Breast epithelium (tissue), 4 donors: ENCODE measurements at regions not wholly inside any gene's neighbourhood (a gene's known extent, or its start where the extent isn't known, plus 50 kb on each side); places are given as distances from the start of the nearest gene placed in this dataset.

Experiments used
- DNase-seq, 2 donors: peaks; one replicate each; pipeline ENCODE4 v3.0.0-alpha.2; 2019; ENCODE audit warnings: low spot score in 2 of 2
- H3K27ac ChIP-seq, 2 donors: fragments of 200-600 bp; sonication (generic) in 1 of 2; one replicate each; pipeline ENCODE4 v1.5.1; 2016 to 2019; ENCODE audit warnings: mild to moderate bottlenecking in 1 of 2
- H3K27me3 ChIP-seq, 2 donors: fragments of 200-600 bp; sonication (generic) in 1 of 2; one replicate each; pipeline versions ENCODE4 v1.5.1 to v1.6.0; 2017 to 2019; ENCODE audit warnings: control low read depth in 1 of 2, mild to moderate bottlenecking in 1 of 2
- H3K36me3 ChIP-seq: fragments of 200-600 bp; one replicate; pipeline ENCODE4 v1.5.1; 2019
- H3K4me1 ChIP-seq, 2 donors: fragments of 200-600 bp; sonication (generic); one replicate each; pipeline ENCODE4 v1.5.1; 2016 to 2019; ENCODE audit warnings: control low read depth in 1 of 2
- H3K4me3 ChIP-seq, 3 donors: fragments of 200-600 bp; sonication (generic); 1 replicate in 2 of 3; 2 replicates in 1 of 3; pipeline ENCODE4 v1.5.1; 2016 to 2019; ENCODE audit warnings: mild to moderate bottlenecking in 3 of 3, moderate library complexity in 2 of 3
- H3K9me3 ChIP-seq, 2 donors: fragments of 200-600 bp; sonication (generic) in 1 of 2; one replicate each; pipeline ENCODE4 v1.5.1; 2016 to 2019; ENCODE audit warnings: control low read depth in 1 of 2
- CTCF ChIP-seq, 3 donors: fragments of 450-650 bp; IDR thresholded peaks; one replicate each; pipeline ENCODE4 v1.5.1; 2016 to 2017; ENCODE audit warnings: antibody characterized with exemption in 3 of 3, mild to moderate bottlenecking in 3 of 3, moderate library complexity in 3 of 3
- POLR2A ChIP-seq: fragments of 450-650 bp; IDR thresholded peaks from one replicate; pipeline ENCODE4 v1.6.1; 2016; ENCODE audit warnings: antibody characterized with exemption, mild to moderate bottlenecking, moderate library complexity
- POLR2AphosphoS5 ChIP-seq, 3 donors: sonication (generic); formaldehyde crosslinking; IDR thresholded peaks; one replicate each; pipeline ENCODE4 v1.6.1; 2017; ENCODE audit warnings: antibody characterized with exemption in 3 of 3
- intact Hi-C: fragments of 100-400 bp; cut with DNase I; formaldehyde crosslinking; loops from one replicate; pipeline ENCODE4 v1.15.1; 2023; ENCODE audit warnings: low total_unique reads

- Histone ChIP-seq H3K27me3 (no peaks in the 10 kb centered on the region), H3K27ac (no peak overlapping the region), H3K4me1 (no peaks in the 10 kb centered on the region), H3K4me3 (no peak overlapping the region), H3K36me3 (no peaks in the 10 kb centered on the region), H3K9me3 (peaks cover 0 to 4% of the 10 kb centered on the region in 2 donors)
- intact Hi-C loops = no loop called here
- DNase-seq = no peak
- no peak for TF ChIP-seq POLR2AphosphoS5 (IDR thresholded peaks at IDR 0.05)
- TF ChIP-seq POLR2A = no peak
- TF ChIP-seq CTCF (IDR thresholded peaks at IDR 0.05) = no peak
Observed at GRCh38 chr12:45598336-45598735, 131.2 kb upstream of the ARID2 start.

- TF ChIP-seq CTCF (IDR thresholded peaks at IDR 0.05) = no peak
- no peak for TF ChIP-seq POLR2AphosphoS5 (IDR thresholded peaks at IDR 0.05)
- TF ChIP-seq POLR2A = no peak
- Histone ChIP-seq H3K36me3 (no peaks in the 10 kb centered on the region), H3K27ac (no peak overlapping the region), H3K27me3 (no peaks in the 10 kb centered on the region), H3K4me3 (no peak overlapping the region), H3K4me1 (no peaks in the 10 kb centered on the region), H3K9me3 (peaks cover 0 to 4% of the 10 kb centered on the region in 2 donors)
- intact Hi-C loops = no loop called here
- DNase-seq = no peak
Observed at GRCh38 chr12:45598761-45599160, 130.7 kb upstream of the ARID2 start.

GRCh38 chr12:45599196-45599595, 130.3 kb upstream of the ARID2 start:
- no peak for DNase-seq
- intact Hi-C loops = no loop called here
- Histone ChIP-seq H3K27ac (no peak overlapping the region), H3K27me3 (no peaks in the 10 kb centered on the region), H3K4me1 (no peaks in the 10 kb centered on the region), H3K36me3 (no peaks in the 10 kb centered on the region), H3K4me3 (no peak overlapping the region), H3K9me3 (peaks cover 0 to 4% of the 10 kb centered on the region in 2 donors)
- no peak for TF ChIP-seq POLR2AphosphoS5 (IDR thresholded peaks at IDR 0.05)

- H3K27me3 ChIP-seq = no peaks in the 10 kb centered on the region
- no peak for TF ChIP-seq CTCF (IDR thresholded peaks at IDR 0.05)
- TF ChIP-seq POLR2AphosphoS5 (IDR thresholded peaks at IDR 0.05) = no peak
- no peak for TF ChIP-seq POLR2A
- no peak for DNase-seq
- H3K27ac ChIP-seq = no peak overlapping the region
- H3K4me1 ChIP-seq = no peaks in the 10 kb centered on the region
- H3K36me3 ChIP-seq = no peaks in the 10 kb centered on the region
- peaks cover 0 to 12% of the 10 kb centered on the region in 2 donors for H3K9me3 ChIP-seq
- H3K4me3 ChIP-seq = no peak overlapping the region
- intact Hi-C loops = no loop called here
Observed at GRCh38 chr12:45601390-45601789, 128.1 kb upstream of the ARID2 start.

- no peaks in the 10 kb centered on the region for H3K4me1 ChIP-seq
- TF ChIP-seq POLR2AphosphoS5 (IDR thresholded peaks at IDR 0.05) (no peak), CTCF (IDR thresholded peaks at IDR 0.05) (no peak), POLR2A (no peak)
- no peak overlapping the region for H3K4me3 ChIP-seq
- no peak for DNase-seq
- intact Hi-C loops = loop anchor here (2.0 kb wide), 1 partner anchor 45 kb away; no protein-coding TSS in a partner anchor
- H3K36me3 ChIP-seq = no peaks in the 10 kb centered on the region
- H3K27ac ChIP-seq = no peak overlapping the region
- no peaks in the 10 kb centered on the region for H3K27me3 ChIP-seq
- H3K9me3 ChIP-seq = peaks cover 0 to 12% of the 10 kb centered on the region in 2 donors
Observed at GRCh38 chr12:45601888-45602287, 127.6 kb upstream of the ARID2 start.

- H3K27ac ChIP-seq = no peak overlapping the region
- TF ChIP-seq CTCF (IDR thresholded peaks at IDR 0.05) (no peak), POLR2A (no peak), POLR2AphosphoS5 (IDR thresholded peaks at IDR 0.05) (no peak)
- H3K36me3 ChIP-seq = no peaks in the 10 kb centered on the region
- DNase-seq = no peak
- H3K4me1 ChIP-seq = no peaks in the 10 kb centered on the region
- H3K9me3 ChIP-seq = peaks cover 0 to 12% of the 10 kb centered on the region in 2 donors
- no peaks in the 10 kb centered on the region for H3K27me3 ChIP-seq
- no peak overlapping the region for H3K4me3 ChIP-seq
- intact Hi-C loops = no loop called here
Observed at GRCh38 chr12:45605624-45606023, 123.9 kb upstream of the ARID2 start.
